ENCODE measurements at regions not wholly inside any gene's neighbourhood (a gene's known extent, or its start where the extent isn't known, plus 50 kb on each side); places are given as distances from the start of the nearest gene placed in this dataset.

DNA sequence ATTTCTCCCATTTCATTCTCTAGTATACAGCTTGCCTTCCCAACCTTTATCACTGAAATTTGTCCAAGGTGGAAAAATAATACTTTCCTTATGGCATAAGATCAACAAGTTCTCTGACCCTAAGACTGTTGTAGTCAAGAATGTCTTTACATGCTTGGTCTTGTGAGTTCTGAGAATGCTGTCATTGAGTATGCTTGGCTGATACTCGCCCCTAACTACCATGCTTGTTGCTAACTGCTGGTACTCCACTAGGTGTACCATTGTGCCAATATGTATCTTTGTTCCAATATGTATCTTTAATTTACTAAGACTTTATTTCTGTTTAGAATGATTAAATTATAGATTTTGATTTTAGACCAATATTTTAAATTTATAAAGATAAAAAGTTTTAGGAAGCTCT is 796.4 kb downstream of the PCDH7 start:
- TF ChIP-seq, protein P1, sequence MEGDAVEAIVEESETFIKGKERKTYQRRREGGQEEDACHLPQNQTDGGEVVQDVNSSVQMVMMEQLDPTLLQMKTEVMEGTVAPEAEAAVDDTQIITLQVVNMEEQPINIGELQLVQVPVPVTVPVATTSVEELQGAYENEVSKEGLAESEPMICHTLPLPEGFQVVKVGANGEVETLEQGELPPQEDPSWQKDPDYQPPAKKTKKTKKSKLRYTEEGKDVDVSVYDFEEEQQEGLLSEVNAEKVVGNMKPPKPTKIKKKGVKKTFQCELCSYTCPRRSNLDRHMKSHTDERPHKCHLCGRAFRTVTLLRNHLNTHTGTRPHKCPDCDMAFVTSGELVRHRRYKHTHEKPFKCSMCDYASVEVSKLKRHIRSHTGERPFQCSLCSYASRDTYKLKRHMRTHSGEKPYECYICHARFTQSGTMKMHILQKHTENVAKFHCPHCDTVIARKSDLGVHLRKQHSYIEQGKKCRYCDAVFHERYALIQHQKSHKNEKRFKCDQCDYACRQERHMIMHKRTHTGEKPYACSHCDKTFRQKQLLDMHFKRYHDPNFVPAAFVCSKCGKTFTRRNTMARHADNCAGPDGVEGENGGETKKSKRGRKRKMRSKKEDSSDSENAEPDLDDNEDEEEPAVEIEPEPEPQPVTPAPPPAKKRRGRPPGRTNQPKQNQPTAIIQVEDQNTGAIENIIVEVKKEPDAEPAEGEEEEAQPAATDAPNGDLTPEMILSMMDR (IDR thresholded peaks at IDR 0.05), result no peak
- TF ChIP-seq POLR2A (IDR thresholded peaks at IDR 0.05), result no peak

Data from adrenal gland (tissue), 5 donors.